Stimulated activated CD4-positive, alpha-beta T cell treated with anti-CD3 and anti-CD28 coated beads, Interleukin-2, amount 100 ng/mL, for 48 hours (primary cell): ENCODE measurements at regions not wholly inside any gene's neighbourhood (a gene's known extent, or its start where the extent isn't known, plus 50 kb on each side); places are given as distances from the start of the nearest gene placed in this dataset.
"Not testable (repeated sequence)": the region's sequence is repeated elsewhere in the genome, so short reads cannot be mapped to it uniquely, and the experiment has no call there.

Source experiments
- DNase-seq, 2 donors: peaks; one replicate each; pipeline ENCODE4 v3.0.0-alpha.2; 2020

DNA sequence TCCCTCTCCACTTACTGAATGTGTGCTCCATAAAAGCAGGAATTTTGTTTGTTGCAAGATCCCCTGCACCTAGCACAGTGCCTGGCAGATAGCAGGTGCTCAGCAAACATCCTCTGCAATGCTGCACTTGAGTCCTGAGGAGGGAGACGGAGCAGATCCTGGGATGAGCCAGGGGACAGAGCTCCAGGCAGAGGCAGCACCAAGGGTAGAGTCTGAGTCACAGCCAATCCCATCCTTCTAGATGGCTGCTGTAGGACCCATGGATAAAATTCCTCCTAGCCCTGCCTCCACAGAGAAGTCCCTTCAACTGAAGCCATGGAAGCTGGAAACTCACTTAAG is 59.3 kb upstream of the SULF2 start:
- DNase-seq, result not testable (repeated sequence)

DNA sequence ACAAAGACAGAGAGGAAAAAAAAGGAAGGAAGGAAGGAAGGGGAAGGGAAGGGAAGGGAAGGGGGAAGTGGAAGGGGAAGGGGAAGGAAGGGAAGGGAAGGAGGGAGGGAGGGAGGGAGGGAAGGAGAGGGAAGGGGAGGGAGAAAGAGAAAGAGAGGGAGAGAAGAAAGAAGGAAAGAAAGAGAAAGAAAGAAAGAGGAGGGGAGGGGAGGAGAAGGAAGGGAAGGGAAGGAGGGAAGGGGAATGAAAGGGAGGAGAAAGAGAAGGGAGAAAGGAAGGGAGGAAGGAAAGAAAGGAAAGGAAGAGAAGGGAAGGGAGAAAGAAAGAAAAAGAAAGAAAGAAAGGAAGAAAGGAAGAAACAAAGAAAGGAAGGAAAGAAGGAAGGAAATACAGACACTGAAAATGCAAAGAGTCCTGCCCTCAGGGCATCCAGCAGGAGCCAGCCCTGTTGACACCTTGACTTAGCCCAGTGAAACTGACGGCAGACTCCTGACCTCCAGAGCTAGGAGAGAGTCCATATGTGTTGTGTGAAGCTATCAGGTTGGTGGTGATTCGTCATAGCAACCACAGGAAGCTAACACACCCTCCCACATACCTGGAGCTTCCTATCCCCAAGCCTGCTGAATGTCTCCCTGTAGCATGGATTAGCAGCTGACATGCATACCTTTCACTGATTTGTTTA is 58.7 kb upstream of the SULF2 start:
- DNase-seq, result no peak

DNA sequence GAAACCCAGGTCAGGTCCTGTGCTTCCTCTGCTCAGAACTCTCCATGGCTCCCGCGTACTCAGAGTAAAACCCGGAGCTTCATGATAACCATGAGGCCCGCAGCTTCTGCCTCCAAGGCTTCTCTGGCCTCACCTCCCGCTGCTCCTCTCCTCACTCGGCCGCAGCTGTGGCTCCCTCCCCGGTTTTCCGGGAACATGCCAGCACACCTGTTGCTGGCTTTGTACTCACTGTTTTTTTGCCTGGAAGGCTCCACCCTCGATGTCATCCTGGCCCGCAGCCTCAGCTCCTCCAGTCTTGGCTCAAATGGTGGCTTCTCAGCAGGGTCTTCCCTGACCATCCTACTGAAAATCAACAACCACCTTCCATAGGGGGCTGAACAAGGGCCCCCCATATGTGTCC is 57.7 kb upstream of the SULF2 start:
- not testable (repeated sequence) for DNase-seq

DNA sequence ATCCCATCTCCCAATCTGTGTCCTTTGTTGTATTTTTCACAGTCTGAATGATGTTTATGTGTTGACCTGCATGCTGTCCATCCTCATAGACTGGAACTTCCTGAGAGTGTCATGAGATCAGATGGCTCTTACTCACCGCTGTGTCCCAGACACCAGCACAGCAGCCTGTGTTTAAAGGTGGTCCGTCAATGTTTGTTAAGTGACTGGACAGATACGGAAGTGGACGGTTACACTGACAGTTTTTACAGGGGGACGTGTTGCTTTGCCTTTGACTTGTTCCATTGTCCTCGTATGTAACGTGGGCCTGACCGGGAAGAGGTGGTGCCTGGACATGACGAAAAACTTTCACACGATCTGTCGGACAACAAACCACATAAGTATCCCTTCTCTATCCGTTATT is 56.7 kb upstream of the SULF2 start:
- DNase-seq, result not testable (repeated sequence)

DNA sequence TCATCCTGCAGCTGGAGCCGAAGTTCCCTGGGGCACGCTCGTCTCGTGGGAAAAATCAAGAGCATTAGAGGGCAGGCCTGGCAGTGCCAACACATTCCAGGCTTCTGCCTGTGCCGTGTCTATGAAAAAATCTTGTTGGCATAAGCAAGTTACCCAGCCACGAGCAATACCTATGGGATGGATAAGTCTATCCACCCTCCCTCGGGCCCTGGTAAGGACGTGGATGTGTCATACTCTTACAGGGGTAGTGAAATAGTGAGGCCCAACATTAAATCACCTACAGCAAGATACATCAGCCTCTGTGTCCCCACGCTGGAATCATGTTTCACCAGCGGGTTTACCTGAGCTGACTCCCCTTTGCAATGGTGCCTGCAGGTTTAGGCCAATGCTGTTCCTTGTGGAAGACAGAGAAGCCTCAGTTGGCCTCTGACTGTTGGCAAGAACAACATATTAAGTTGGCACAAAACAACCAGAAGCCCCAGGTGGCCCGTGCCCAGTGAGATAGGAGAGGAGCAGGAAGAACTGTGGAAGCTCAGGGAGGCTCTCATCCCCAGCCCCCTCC is 51.1 kb upstream of the SULF2 start:
- DNase-seq, result not testable (repeated sequence)
